Ishikawa (cell line): ENCODE measurements at regions not wholly inside any gene's neighbourhood (a gene's known extent, or its start where the extent isn't known, plus 50 kb on each side); places are given as distances from the start of the nearest gene placed in this dataset.

Source experiments
- CEBPB ChIP-seq: IDR thresholded peaks from 2 replicates; pipeline ENCODE4 v1.6.1; 2012
- CREB1 ChIP-seq: IDR thresholded peaks from 2 replicates; pipeline ENCODE4 v1.6.1; 2012; ENCODE audit warnings: low read depth
- EGR1 ChIP-seq: IDR thresholded peaks from 2 replicates; pipeline ENCODE4 v1.6.1; 2012
- EP300 ChIP-seq: IDR thresholded peaks from 2 replicates; pipeline ENCODE4 v1.6.1; 2012; ENCODE audit warnings: borderline replicate concordance
- FOXM1 ChIP-seq: IDR thresholded peaks from 2 replicates; pipeline ENCODE4 v1.6.1; 2012; ENCODE audit warnings: low read depth, borderline replicate concordance
- NFIC ChIP-seq: IDR thresholded peaks from 2 replicates; pipeline ENCODE4 v1.6.1; 2012
- RAD21 ChIP-seq: IDR thresholded peaks from 2 replicates; pipeline ENCODE4 v1.6.1; 2012; ENCODE audit warnings: low read depth
- TAF1 ChIP-seq: IDR thresholded peaks from 2 replicates; pipeline ENCODE4 v1.6.1; 2012; ENCODE audit warnings: low read depth, mild to moderate bottlenecking
- TCF12 ChIP-seq: IDR thresholded peaks from 2 replicates; pipeline ENCODE4 v1.6.1; 2012; ENCODE audit warnings: low read depth
- TEAD4 ChIP-seq: IDR thresholded peaks from 2 replicates; pipeline ENCODE4 v1.6.1; 2012
- YY1 ChIP-seq: IDR thresholded peaks from 2 replicates; pipeline ENCODE4 v1.6.1; 2012; ENCODE audit warnings: low read depth
- ZBTB7A ChIP-seq: IDR thresholded peaks from 2 replicates; pipeline ENCODE4 v1.6.1; 2012; ENCODE audit warnings: low read depth
- TF ChIP-seq, protein P1 (sequence below): IDR thresholded peaks from 2 replicates; pipeline ENCODE4 v1.6.1; 2012; ENCODE audit warnings: low read depth, mild to moderate bottlenecking
- TF ChIP-seq, protein P2 (sequence below): IDR thresholded peaks from 2 replicates; pipeline ENCODE4 v1.6.1; 2012
- TF ChIP-seq, protein P3 (sequence below): IDR thresholded peaks from 2 replicates; pipeline ENCODE4 v1.6.1; 2012

DNA sequence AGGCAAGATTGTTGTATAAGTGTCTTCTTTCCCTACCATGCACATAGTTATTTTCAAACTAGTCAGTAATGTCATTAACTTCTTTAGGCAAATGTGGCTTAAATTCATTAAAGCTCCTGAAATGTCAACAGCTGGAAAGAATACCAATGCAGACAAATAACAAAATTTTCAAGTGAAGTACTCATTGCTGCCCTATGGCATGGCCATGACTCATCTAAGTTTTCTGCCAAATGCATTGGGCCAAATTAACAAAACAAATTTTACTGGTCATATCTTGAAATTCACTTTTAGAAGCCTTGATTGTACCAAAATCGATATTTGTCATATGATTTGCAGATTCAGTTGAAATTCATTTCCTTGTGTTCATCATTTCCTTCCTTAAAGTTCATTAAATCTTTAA is 915.9 kb downstream of the SLC6A15 start:
- TF ChIP-seq CREB1: no peak
- no peak for TF ChIP-seq NFIC
- TF ChIP-seq FOXM1: no peak
- no peak for TF ChIP-seq CEBPB
- no peak for TF ChIP-seq EP300
- TF ChIP-seq RAD21: no peak
- TF ChIP-seq ZBTB7A: no peak
- TF ChIP-seq, protein P1, sequence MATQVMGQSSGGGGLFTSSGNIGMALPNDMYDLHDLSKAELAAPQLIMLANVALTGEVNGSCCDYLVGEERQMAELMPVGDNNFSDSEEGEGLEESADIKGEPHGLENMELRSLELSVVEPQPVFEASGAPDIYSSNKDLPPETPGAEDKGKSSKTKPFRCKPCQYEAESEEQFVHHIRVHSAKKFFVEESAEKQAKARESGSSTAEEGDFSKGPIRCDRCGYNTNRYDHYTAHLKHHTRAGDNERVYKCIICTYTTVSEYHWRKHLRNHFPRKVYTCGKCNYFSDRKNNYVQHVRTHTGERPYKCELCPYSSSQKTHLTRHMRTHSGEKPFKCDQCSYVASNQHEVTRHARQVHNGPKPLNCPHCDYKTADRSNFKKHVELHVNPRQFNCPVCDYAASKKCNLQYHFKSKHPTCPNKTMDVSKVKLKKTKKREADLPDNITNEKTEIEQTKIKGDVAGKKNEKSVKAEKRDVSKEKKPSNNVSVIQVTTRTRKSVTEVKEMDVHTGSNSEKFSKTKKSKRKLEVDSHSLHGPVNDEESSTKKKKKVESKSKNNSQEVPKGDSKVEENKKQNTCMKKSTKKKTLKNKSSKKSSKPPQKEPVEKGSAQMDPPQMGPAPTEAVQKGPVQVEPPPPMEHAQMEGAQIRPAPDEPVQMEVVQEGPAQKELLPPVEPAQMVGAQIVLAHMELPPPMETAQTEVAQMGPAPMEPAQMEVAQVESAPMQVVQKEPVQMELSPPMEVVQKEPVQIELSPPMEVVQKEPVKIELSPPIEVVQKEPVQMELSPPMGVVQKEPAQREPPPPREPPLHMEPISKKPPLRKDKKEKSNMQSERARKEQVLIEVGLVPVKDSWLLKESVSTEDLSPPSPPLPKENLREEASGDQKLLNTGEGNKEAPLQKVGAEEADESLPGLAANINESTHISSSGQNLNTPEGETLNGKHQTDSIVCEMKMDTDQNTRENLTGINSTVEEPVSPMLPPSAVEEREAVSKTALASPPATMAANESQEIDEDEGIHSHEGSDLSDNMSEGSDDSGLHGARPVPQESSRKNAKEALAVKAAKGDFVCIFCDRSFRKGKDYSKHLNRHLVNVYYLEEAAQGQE: no peak
- TF ChIP-seq YY1: no peak
- TF ChIP-seq, protein P2, sequence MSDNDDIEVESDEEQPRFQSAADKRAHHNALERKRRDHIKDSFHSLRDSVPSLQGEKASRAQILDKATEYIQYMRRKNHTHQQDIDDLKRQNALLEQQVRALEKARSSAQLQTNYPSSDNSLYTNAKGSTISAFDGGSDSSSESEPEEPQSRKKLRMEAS: no peak
- TF ChIP-seq EGR1: no peak
- no peak for TF ChIP-seq TEAD4
- TF ChIP-seq TAF1: no peak
- TF ChIP-seq, protein P3, sequence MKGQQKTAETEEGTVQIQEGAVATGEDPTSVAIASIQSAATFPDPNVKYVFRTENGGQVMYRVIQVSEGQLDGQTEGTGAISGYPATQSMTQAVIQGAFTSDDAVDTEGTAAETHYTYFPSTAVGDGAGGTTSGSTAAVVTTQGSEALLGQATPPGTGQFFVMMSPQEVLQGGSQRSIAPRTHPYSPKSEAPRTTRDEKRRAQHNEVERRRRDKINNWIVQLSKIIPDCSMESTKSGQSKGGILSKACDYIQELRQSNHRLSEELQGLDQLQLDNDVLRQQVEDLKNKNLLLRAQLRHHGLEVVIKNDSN: no peak
- no peak for TF ChIP-seq TCF12

DNA sequence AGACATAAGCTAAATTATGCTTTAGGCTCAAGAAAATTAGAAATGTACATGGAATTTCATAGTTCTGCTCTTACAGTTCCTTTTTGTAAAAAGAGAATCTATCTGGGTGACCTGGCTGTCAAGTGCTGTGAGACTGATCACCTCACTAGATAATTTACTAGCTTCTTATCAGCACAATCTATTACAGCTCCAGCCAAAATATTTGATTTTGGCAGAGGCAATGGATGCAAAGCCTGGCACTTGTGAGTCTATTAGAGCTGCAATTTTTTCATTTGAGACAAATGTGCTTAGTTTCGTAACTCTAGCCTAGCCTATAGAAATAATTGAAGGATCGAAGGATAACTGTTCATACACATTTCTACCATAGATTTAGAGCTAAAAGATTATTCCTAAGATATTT is 927.5 kb downstream of the SLC6A15 start:
- TF ChIP-seq EP300 (no peak), TAF1 (no peak)

DNA sequence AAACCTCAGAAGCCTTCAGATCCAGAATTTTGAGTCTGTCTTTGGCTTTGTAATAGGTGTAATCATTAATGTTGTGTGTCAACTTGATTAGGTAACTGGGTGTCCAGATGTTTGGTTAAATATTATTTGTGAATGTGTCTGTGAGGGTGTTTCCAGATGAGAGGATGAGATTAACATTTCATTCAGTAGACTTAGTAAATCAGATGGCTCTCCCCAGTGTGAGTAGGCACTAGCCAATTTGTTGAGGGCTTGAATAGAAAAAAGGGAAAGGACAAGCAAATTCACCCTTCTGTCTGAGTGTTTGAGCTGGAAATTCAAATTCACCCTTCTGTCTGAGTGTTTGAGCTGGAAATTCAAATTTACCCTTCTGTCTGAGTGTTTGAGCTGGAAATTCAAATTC is 932.2 kb downstream of the SLC6A15 start:
- TF ChIP-seq CREB1 (no peak), RAD21 (no peak), EGR1 (no peak), TCF12 (no peak), CEBPB (no peak), TEAD4 (no peak)
- TF ChIP-seq, protein P1: no peak

DNA sequence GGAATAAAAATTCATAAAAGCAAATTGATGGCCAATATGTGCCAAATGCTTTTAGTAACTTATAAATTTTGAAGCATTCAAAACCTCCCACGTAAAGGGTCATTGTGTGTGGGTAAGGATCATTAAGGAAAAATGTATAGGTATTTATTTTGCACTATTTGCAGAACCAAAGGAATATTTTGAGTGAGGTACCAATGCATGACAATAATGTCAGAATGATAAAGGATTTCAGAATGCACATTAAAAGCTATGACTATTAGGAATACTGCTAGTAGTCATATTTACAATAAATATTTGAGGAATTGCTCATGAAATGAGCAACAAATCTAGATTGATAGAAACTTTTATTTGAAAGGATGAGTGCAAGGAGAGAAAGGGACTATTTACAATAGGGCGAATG is 932.8 kb downstream of the SLC6A15 start:
- TF ChIP-seq NFIC: no peak

DNA sequence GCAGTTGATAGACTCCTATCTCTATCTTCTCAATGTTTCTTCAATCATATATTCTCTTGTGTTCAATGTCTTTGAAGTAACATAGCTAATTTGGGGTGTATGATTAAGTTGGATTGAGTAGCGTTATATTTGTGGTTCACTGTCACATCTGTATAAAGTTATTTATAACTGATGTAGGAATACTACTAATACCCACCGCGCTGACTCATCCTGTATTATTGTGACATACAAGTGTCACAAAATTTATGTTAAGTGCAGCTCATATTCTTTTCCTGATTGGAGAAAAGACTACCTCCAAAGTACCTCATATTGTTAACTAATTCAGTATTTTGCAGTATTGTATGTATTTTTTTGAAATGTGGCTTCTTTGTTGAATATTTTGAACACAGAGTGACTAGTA is 940.8 kb downstream of the SLC6A15 start:
- no peak for TF ChIP-seq NFIC
- TF ChIP-seq CEBPB: no peak
- TF ChIP-seq, protein P3: no peak
- TF ChIP-seq EP300: no peak
- TF ChIP-seq TAF1: no peak
- TF ChIP-seq TCF12: no peak
- no peak for TF ChIP-seq EGR1
- no peak for TF ChIP-seq TEAD4
- TF ChIP-seq RAD21: no peak
- no peak for TF ChIP-seq YY1
- TF ChIP-seq, protein P2: no peak
- TF ChIP-seq FOXM1: no peak
- TF ChIP-seq ZBTB7A: no peak
- no peak for TF ChIP-seq CREB1

DNA sequence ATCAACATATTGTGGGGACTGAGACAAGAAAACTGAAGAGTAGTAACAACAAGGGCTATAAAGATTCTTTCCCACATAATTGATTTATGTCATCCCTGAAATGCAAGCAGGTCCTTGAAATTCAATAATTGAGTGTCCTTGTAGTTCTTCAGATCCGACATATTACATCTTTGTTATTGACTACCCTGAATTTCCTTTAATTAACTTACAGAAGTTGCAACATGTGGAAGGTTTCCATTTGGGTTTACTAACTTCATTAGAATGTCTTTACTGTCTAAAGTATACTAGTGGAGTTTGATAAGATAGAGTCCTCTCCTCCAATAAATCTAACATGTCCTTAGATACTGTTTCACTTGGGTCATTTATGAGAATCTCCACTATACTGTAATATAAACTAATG is 951.8 kb downstream of the SLC6A15 start:
- TF ChIP-seq EP300: no peak
- TF ChIP-seq RAD21: no peak

DNA sequence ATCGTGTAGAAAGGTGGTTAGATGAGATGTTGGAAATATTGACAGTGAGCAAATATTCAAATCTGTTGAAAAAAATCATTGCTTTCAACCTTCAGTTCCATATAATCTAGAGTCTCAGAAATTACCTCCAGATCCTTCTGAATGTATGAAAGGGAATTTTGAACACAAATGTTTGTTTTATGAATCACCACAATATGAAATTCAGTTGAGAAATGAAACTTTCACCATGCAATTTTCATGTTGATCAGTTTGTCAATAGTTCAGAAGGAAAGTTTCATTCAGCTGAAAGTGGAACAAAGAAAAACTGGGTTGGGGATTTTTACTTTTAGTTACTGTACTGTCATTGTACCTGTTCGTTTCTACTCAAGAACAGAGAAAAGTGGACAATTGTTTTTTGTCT is 953.6 kb downstream of the SLC6A15 start:
- TF ChIP-seq, protein P3: no peak
